ENCODE measurements at regions not wholly inside any gene's neighbourhood (a gene's known extent, or its start where the extent isn't known, plus 50 kb on each side); places are given as distances from the start of the nearest gene placed in this dataset.

- H3K4me1 ChIP-seq (ENCODE audit: insufficient read depth): no peaks in the 10 kb centered on the region
- H3K36me3 ChIP-seq (ENCODE audit: insufficient read depth): no peaks in the 10 kb centered on the region
- H3K9me3 Mint-ChIP-seq: no peaks in the 10 kb centered on the region
- no peaks in the 10 kb centered on the region for H3K27me3 Mint-ChIP-seq (ENCODE audit: insufficient read depth, low read depth, poor library complexity)
- no peak overlapping the region for H3K4me3 Mint-ChIP-seq
- no peaks in the 10 kb centered on the region for H4K20me1 ChIP-seq (replicated peaks; ENCODE audit: insufficient read depth)
- TF ChIP-seq REST (IDR thresholded peaks at IDR 0.05; ENCODE audit: unreplicated experiment) (no peak), EZH2 (IDR thresholded peaks at IDR 0.05; ENCODE audit: low read depth, unreplicated experiment) (no peak), CTCF (conservative IDR thresholded peaks at IDR 0.05; ENCODE audit: low read depth in 2 of 2) (no peak), ETS1 (IDR thresholded peaks at IDR 0.05) (no peak), ZNF114 (CRISPR knock-in tag; IDR thresholded peaks at IDR 0.05) (no peak), CREB1 (CRISPR knock-in tag; IDR thresholded peaks at IDR 0.05; ENCODE audit: low read depth) (no peak), NANOG (IDR thresholded peaks at IDR 0.05; ENCODE audit: borderline replicate concordance) (no peak), POLR2AphosphoS5 (IDR thresholded peaks at IDR 0.05; ENCODE audit: low read depth) (no peak), STAT1 (IDR thresholded peaks at IDR 0.05; ENCODE audit: unreplicated experiment) (no peak), EZH2phosphoT487 (IDR thresholded peaks at IDR 0.05; ENCODE audit: unreplicated experiment) (no peak)
- no peaks in the 10 kb centered on the region for H3K9me2 ChIP-seq (ENCODE audit: insufficient read depth)
- no peak overlapping the region for H3K27ac ChIP-seq (ENCODE audit: low read depth)
- H3F3A ChIP-seq (replicated peaks; ENCODE audit: low read depth): no peaks in the 10 kb centered on the region
- peaks cover 6% of the 10 kb centered on the region; the same call in 2 of the 3 replicates for H3K4me1 Mint-ChIP-seq
- no peak overlapping the region for H3K4me2 ChIP-seq
- no peaks in the 10 kb centered on the region for H3K27me3 ChIP-seq (ENCODE audit: insufficient read depth)
- 0 out of 2 replicates have a peak overlapping the region, but pooled peaks have one; percentile 66 for H2AFZ ChIP-seq
- no peaks in the 10 kb centered on the region for H3K36me3 Mint-ChIP-seq (ENCODE audit: low read depth)
- H3K4me3 ChIP-seq: no peak overlapping the region
- DNase-seq (ENCODE audit: low spot score): no peak
- no peaks in the 10 kb centered on the region for H3K79me2 ChIP-seq (replicated peaks; ENCODE audit: insufficient read depth)
- H3K27ac Mint-ChIP-seq: no peak overlapping the region
- ATAC-seq: no peak
Observed at GRCh38 chr5:93070938-93071337, 510.1 kb downstream of the NR2F1-AS1 start.

GRCh38 chr5:93069276-93069675 lies 511.7 kb downstream of the NR2F1-AS1 start:
- ATAC-seq: no peak
- H3K27me3 ChIP-seq (ENCODE audit: insufficient read depth): no peaks in the 10 kb centered on the region
- Mint-ChIP-seq H3K27me3 (ENCODE audit: insufficient read depth, low read depth, poor library complexity) (no peaks in the 10 kb centered on the region), H3K9me3 (no peaks in the 10 kb centered on the region), H3K4me1 (peaks cover 4% of the 10 kb centered on the region; the same call in 2 of the 3 replicates), H3K4me3 (no peak overlapping the region), H3K27ac (no peak overlapping the region), H3K36me3 (ENCODE audit: low read depth) (no peaks in the 10 kb centered on the region)
- H3F3A ChIP-seq (replicated peaks; ENCODE audit: low read depth): no peaks in the 10 kb centered on the region
- H2AFZ ChIP-seq: no peak overlapping the region
- H3K4me2 ChIP-seq: no peak overlapping the region
- H4K20me1 ChIP-seq (replicated peaks; ENCODE audit: insufficient read depth): no peaks in the 10 kb centered on the region
- no peaks in the 10 kb centered on the region for H3K79me2 ChIP-seq (replicated peaks; ENCODE audit: insufficient read depth)
- no peak overlapping the region for H3K27ac ChIP-seq (ENCODE audit: low read depth)
- H3K36me3 ChIP-seq (ENCODE audit: insufficient read depth): no peaks in the 10 kb centered on the region
- no peak for TF ChIP-seq REST (IDR thresholded peaks at IDR 0.05; ENCODE audit: unreplicated experiment)
- TF ChIP-seq EZH2phosphoT487 (IDR thresholded peaks at IDR 0.05; ENCODE audit: unreplicated experiment): no peak
- no peak overlapping the region for H3K4me3 ChIP-seq
- no peaks in the 10 kb centered on the region for H3K9me2 ChIP-seq (ENCODE audit: insufficient read depth)
- no peaks in the 10 kb centered on the region for H3K4me1 ChIP-seq (ENCODE audit: insufficient read depth)
- no peak for DNase-seq (ENCODE audit: low spot score)

Data from GM23338 (cell line).